ENCODE measurements at regions not wholly inside any gene's neighbourhood (a gene's known extent, or its start where the extent isn't known, plus 50 kb on each side); places are given as distances from the start of the nearest gene placed in this dataset.

DNA sequence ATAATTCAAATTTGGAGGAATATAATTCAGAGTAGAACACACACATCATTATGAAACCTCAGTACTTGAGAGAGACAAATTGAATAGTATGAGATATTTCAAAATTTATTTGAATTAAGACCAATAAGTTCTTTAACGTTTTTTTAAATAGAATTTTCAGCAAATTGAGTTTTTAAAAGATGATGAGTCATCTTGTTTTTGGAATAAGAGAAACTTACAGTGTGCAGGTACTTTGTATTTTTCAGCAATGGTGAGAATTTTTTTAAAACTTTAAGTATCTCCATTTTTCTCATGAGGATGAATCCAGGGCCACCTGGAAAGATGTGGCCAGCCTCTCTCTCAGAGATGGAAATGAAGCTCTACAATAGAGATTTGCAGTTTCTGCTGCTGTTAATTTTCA lies 1015.0 kb upstream of the TENM4 start:
- DNase-seq: no peak

DNA sequence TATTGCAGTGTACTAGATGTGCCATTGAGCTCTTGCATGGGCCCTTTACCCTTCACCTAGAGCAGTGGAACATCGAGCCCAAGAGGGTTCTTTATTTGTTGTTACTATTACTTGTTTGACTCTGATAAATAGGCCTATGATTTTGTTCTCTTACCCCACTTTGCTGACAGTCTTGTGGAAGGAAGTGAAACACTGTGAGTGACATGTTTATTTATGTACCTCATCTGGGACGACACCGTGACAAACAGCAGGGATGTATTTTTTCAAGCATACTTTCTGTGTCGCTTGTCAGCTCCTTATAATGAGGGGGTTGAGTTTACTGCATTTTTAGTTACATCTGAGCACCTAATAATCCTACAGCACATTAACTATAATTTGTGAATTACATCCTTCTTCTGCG lies 1010.3 kb upstream of the TENM4 start:
- no peak for DNase-seq

DNA sequence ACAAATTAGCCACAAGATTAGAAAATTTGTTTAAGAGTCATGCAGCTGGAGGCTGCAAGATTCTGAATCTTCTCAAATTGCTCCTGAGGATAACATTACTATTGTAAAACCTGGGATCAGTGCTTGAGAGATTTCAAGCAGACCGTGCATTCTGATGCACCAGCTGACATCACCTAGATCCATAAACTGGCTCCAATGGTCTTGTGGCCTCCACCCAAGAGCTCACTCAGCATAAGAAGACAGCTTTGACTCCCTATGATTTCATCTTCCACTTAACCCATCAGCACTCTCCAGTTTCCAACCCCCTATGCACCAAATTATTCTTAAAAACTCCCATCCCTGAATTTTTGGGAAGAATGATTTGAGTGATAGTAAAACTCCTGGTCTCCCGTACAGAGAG lies 1007.9 kb upstream of the TENM4 start:
- no peak for DNase-seq

DNA sequence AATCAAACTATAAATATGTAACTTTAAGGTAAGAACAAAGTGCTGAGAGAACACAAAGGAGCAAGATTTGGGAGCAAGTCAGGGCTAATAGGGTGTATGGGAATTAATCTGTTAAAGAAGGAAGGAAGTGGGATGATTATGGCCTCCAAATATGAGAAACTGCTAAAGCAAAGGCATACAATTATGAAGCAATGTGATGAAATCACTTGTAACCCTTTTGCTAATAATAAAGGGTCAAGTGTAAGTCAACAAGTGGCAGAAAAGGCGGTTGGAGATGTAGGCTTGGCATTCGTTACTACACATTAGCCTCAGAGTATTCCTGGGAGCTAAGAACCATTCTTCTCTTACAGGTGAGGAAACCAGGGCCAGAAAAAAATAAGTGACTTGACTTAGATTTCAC lies 1002.3 kb upstream of the TENM4 start:
- no peak for DNase-seq

DNA sequence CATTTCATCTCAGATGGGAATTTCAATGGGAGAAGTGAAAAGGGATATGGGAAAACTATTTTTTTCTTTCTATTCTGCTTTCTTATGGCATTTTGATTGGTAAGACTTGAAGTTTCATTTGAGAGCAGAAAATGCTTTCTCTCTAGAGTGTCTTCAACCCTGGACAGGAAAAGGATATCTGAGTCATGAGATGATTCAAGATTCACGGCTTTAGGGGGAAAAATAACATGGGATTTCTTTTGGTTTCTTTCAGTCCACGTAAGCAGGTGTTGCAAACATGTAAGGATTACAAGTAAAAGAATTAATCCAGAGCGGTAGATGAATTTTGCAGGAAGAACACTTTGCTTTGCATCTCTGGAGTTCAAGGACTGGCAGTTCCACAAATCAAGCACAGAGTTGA lies 1001.0 kb upstream of the TENM4 start:
- no peak for DNase-seq

DNA sequence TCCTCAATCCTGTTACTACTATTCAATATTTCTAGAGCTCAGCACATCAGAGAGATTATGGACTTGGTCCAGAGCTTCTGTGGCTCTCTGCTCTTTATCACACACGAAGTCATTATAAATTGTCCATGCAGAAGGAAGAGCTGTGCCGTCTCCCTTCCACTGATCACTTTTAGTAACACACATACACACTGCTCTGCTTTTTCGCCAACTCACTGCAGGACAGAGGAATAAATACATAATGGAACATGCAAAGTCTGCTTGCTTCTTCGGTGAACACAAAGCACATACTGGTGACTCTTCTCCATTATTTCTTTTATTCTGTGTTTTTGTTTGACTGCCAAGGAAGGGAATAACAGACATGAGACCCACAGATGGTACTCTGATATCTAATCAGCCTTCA lies 1000.0 kb upstream of the TENM4 start:
- no peak for DNase-seq

DNA sequence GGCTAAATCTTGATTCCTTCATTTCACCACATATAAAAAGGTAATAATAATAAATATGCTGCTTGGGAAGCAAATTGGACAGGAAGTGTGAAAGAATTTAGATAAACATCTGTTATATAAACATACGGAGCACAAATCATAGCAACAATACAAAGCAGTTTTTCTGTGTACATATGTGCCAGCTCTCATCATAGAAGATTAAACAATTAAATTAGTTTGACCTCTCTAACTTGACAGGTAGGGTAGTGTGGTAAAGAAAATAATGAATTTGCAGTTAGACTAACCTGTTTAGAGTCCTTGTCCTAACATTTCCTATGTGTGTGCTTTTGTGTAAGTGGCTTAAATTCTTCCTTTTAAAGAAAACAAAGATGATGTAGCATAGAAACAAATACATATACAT lies 995.7 kb upstream of the TENM4 start:
- DNase-seq: no peak

DNA sequence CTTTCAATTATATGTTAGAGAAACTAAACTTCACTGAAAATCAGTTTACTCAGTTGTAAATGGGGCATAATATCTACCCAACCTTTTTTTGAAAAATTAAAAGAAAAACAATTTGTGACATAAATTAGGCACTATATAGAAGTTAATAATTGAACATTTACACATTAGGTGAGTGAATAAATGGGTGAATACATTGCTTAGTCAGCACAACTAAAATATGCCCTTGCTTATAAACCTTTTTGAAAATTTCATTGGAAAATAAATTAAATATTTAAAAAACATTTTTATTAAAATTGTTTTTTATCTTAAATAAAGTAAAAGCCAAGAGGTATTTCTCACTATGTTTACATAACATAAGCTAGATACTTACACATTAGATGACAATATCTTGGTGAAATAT lies 994.5 kb upstream of the TENM4 start:
- DNase-seq: no peak

DNA sequence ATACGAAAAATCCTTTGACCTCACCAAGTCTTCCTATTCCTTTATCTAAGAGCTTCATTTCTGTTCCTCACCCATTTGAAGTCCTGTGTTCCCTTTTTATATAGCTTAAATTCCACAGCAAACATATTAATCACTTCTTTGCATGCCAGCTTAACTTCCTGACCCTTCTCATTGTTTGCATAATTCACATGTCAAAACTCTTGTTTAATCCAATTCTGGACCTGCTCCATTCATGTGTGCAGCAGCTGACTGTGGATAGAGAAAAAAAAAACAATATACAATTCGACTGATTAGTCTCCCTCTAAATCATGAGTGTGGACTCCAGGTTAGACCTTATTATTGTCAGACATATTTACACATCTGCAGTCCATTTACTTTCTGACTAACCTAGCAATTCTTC lies 991.2 kb upstream of the TENM4 start:
- DNase-seq: no peak

DNA sequence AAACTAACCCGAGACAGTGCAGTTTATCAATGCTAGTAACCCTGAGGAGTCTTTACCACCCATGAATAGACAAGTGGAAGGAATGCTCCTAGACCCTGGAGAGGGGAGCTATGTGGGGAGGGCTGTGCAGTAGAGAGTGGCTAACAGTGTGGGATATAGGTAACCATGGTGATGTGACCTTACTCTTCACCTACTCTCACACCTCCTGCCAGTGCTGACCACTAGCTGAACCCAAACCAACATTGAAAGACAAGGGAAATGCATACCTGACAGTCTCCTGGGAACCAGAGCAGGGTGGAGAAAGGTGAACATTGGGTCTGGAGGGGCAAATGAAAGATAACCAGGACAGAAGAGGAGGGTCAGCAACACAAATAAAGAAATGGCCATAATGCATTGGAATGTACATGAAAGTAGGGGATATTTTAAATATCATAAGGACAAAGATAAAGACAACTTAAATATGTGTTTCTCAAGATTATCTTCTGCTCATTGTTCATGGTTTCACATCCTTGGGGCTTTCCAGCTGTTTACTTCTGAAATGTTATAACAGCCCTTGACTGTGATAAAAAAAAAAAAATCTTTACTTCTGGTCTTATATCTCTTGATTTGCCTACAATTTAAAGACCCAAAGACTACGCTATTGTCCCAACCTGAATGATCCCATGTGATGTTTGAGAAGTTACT lies 983.3 kb upstream of the TENM4 start:
- no peak for DNase-seq

DNA sequence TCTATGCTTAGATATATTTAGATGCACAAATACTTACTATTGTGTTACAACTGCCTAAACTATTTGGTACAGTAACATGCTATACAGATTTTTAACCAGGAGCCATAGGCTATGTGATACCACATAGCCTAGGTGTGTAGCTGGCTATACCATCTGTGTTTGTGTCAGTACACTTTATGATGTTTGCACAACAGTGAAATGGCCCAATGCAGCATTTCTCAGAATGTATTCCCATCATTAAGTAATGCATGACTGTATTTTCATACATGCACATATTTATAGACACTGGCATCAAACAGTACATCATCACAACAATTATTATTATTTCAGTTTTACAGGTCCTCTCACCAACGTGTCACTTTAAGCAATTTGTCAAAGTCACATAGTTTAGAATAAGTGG lies 979.5 kb upstream of the TENM4 start:
- no peak for DNase-seq

DNA sequence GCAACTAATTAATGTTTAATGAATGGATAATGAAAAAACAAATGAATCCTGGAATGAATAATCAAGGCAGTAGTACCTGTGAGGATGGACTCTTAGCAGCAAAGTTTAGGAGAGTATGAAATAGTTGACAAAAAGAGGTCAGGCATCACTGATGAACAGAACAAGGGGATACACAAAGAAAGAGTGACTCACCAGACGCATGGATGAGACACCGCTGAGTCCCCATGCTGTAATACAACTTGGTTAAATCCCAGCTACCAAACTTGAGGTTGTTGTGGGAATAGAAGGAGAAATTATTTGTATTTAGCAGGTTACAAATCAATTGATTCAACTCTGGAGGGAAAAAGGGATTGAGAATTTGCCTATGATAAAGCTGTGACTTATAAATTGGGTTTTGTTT lies 976.9 kb upstream of the TENM4 start:
- no peak for DNase-seq

DNA sequence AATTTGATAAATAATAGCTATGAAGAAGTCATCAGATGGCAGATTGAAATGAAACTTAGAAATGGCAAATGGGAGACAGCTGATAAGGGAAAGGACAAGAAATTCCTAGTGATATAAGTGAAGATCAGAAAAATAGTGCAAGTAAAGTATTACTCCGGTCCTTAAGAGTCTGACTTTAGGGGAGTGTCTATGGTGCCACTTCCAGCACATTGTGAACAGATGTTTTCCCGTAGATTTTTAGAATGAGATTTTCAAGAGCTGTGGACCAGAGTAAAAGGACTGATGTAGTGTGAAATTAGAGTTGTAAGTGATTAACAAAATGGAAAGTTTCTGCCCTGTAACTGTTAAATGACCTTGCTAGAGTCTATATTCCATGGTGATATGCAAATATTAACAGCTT lies 974.8 kb upstream of the TENM4 start:
- DNase-seq: no peak

DNA sequence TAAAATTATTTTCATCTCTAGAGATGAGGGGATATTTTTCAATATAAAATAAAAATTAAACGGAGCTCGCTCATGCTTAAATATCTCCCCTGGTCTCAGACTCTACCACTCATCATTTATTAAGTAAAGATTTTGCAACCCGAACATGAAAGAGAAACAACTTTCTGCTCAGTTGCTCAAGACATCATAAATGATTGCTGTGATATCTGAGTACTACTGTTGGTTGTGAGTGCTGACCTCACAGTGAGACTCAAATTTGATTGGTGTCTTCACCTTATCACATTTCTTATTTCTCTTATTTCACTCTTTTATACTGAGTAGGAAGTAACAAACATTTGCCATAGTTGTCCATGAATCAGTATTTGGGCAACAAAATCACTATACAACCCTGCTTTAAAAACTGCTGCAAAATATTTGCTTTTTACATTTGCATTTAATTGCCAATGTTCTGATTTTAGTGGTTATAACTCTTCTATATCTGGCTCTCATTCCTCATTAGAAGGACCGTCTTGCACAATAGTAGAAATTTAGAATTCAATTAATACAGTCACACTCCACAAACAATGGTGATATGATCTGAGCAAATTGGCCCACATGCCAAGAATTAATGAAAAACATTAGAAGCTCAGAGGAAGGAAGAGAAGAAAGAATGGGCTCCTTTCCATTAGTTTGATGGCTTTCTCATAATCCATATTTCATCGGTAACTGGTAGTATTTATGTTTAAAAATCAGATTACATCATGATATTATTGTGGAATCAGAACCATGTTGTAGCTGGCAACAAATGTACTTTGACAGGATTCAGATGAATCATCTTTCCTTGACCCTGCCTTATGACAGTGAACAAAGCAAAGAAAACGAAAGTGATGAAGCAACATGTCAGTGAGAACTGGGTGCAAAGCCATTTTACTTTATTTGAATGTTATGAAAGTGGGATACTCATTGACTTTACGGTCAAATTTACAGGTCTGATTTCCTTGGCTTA lies 973.6 kb upstream of the TENM4 start:
- DNase-seq: no peak

DNA sequence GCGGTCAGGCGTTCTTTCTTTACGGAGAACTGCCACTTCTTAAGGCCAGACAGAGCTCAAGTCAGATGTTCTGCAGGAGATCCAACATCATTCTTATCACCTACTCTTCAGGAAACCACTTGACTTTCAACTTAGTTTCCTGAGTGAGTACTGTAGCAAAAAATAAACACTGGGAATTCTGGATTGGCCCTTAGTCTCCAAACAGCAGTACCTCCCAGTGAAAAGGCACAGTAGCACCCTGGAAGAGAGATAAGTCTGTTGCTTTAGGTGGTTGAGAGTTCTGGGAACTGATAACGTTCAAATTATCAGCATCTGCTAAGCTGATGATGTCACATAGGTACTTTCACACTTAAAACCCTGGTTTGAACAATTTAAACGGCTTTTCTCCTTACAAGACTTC lies 971.8 kb upstream of the TENM4 start:
- no peak for DNase-seq

DNA sequence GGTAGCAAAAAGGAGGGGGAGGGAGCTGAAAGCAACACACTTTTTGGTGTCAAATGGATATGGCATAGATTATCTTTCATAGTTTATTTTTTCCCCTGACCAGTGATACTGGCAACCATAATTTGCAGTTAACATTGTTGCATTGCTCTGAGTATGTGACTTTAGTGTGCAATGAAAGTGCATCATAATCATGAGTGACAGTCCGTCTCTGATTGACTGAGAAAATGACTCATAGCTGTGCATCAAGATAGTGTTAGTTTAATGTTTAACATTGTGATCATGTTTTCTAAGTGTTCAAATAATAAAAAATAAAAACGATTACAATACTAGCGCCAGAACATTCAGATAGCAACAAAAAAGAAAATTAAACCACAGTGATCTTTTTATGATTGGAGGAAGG lies 952.4 kb upstream of the TENM4 start:
- DNase-seq: no peak

DNA sequence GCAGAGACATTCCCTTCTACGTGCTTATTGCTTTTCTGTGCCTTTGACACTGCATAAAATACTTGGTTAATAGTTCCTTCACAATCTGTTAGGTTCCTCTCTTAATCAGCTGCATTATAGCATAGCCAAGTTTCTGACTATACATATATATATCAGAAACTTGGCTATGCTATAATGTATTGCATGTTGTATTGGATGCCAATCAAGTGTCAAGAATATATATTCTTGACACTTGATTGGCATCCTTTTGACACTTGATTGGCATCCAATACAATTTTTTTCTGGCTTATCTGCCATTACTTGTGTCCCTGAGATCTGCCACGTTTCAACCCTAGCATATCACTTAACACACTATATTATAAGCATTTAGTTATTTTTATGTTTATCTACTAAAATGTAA lies 949.7 kb upstream of the TENM4 start:
- no peak for DNase-seq

DNA sequence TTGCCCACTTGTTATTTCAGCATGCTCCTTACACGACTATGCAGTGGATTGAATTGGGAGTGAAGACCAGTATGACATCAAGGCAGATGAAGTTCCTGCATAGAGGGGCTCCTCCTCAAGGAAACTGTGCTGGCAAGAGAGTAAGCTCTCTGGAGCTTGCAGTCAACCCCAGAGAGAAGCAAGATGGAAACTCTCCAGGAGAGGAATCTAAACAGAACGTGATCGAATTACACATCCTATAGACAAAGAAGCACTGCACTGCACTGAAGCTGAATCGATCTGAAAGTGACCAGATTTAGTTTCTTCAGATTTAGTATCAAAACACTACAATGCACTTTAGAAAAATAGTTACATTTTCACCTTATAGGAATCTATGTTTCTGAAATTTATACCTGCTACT lies 947.7 kb upstream of the TENM4 start:
- no peak for DNase-seq

DNA sequence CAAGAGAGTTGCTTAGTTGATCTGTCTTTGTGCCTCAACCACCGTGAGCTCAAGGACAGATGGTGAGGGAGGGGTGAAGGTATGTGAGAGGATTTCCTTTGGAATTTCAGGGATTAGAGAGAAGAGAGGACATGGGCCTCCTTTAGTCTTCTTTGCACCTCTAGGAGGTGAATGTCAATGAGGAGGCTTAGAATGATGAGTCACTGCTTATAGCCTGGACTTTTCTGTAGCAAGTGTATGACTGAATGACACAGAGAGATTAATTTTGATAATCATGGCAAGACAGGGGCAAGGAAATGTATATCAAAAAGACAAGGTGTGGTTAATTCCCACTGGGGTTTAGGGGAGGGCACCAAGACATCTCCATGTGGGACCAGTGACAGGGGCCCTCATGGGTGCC lies 947.3 kb upstream of the TENM4 start:
- DNase-seq: no peak

DNA sequence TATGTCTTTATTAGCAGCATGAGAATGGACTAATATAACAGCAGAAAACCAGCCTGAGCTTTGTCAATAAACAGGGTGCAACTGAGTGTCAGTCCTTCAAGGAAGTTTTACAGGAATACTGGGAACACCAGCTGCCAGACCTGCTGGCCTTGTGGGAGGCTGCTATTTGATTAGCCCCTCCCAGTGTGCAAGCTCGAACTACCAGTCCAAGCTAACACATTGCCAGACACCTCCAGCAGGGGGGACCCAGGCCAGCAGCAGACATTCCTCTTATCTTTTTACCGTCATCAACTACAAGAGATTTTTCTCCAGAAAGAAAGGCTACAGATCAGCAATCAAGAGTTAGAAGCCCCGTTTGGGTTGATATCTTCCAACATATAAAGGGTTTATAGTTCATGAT lies 942.8 kb upstream of the TENM4 start:
- no peak for DNase-seq

DNA sequence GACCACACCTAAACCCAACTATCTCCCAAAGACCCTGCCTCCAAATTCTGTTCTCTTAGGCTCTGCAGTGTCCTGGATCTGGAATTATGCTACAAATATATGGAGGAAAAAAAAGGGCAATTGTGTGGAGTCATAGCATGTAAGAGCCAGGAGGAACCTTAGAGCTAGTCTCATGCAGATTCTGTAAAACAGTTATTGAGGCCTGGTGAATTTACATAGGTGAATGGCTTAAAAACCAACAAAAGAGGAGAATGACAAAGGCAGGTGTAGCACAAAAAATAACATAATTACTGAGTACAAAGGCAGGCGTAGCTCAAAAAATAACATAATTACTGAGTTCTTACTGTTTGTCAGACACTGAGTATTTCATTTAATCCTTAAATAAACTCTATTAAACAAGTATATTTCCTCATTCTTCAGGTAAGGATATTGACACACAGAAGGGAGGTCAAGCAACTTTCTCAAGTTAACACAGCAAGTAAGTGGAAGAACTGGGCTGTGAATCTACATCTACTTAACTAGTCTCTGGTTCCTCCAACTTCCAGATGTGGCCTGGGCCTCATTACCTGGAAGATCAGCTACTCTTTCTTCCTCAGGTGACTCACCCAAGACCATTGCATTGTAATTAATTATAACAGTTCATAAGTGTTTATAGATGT lies 938.9 kb upstream of the TENM4 start:
- DNase-seq: no peak

DNA sequence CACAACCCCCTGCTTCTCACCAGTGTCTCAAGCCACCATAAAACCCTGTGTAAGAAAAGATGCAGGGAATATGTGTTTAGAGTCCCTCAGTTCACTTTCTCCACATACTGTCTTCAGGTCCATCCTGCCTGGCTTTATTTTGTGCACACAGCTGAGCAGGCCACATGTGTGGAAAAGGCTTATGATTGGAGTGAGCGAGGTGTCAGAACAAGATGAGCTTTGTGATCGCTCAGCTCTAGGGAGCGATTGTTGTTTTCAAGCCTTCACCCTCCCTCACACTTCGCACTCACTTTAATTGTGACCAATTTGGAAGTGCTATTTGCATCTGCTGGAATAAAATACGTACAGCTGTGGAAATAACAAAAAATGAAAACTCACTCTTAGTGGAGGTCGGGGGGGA lies 931.1 kb upstream of the TENM4 start:
- DNase-seq: no peak

DNA sequence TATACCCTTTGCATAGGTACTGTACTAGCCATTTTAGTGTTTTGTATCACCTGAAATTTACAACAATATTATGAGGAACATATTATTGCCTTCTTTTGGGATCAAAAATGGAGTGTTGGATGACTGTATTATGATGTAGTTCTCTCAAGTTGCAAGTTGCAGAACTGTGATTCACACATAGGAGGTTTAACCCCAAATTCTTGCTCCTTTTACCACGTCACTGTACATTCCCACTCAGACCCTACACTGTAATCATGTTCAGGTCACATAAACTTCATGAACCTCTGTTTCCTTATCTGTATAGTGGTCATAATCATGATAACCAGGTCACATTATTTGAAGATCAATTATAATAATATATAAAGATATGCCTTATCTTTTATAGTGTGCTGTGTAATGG lies 925.1 kb upstream of the TENM4 start:
- DNase-seq: no peak
